ENCODE measurements at regions not wholly inside any gene's neighbourhood (a gene's known extent, or its start where the extent isn't known, plus 50 kb on each side); places are given as distances from the start of the nearest gene placed in this dataset.
"Not testable (repeated sequence)": the region's sequence is repeated elsewhere in the genome, so short reads cannot be mapped to it uniquely, and the experiment has no call there.

DNA sequence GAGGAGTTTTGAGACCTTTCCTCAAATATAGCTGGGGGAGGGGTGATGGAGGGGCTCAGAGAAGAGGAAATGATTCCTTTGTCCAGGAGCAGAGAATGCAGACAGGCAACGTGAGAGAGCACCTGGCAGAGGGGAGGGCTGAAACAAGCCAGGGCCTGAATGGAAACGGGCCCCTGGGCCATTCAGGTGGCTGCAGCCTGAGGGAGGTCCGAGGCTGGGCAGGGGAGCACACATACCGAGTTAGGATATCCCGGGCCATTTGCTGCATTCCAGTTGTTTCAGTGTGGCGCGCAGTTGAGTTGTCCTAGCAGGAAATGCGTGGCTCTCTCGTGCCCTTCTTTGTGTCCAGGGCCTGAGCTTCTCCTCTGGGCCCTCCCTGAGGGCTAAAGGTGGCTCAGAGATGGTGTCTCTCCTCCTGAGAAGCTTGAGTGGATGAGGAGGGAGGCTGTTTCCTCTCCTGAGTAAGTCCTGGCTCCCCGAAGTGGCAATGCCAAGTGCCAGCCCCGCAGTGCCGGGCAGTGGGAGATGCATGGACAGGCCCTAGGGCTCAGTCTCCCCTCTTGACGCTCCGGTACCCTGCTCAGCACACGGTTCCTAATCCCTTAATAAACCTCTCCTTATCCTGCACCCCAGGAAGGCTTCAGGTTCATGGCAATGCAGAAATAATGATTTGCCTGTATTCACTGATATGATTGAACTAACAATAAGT, 85.5 kb upstream of the VRK1 start:
- Histone ChIP-seq H3K36me3 (no peaks in the 10 kb centered on the region), H3K27ac (no peak overlapping the region), H3K9me3 (replicated peaks) (no peaks in the 10 kb centered on the region), H3K27me3 (replicated peaks) (peaks cover 15% of the 10 kb centered on the region; the same call in 1 of the 2 replicates), H3K4me3 (no peak overlapping the region), H3K4me1 (replicated peaks) (no peaks in the 10 kb centered on the region)
- no peak for DNase-seq (ENCODE audit: low read depth in 1 of 2, low spot score in 2 of 2)

DNA sequence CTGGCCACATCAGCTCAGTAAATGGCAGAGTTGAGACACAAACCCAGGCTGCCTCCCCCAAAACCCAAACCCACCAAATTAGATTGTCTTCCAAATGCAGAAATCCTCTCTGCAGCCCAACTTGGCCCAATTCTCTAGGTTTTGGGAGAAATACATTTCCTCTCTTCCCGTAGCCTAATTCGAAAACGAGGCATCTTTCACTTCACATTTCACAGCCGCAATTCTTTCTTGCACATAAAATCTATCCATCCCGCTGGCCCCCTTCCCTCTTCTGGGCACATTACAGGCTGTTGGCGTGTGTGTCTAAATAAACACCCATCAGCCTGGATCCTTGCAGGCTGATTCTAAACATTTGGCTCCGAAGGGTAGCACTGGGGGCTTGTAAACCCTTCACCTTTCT, 83.8 kb upstream of the VRK1 start:
- no peak overlapping the region for H3K27ac ChIP-seq
- H3K9me3 ChIP-seq (replicated peaks), result no peaks in the 10 kb centered on the region
- H3K4me1 ChIP-seq (replicated peaks), result no peaks in the 10 kb centered on the region
- H3K4me3 ChIP-seq, result no peak overlapping the region
- H3K27me3 ChIP-seq (replicated peaks), result peaks cover 15% of the 10 kb centered on the region; the same call in 1 of the 2 replicates
- DNase-seq (ENCODE audit: low read depth in 1 of 2, low spot score in 2 of 2), result no peak
- no peaks in the 10 kb centered on the region for H3K36me3 ChIP-seq

GRCh38 chr14:96714537-96714936, 82.6 kb upstream of the VRK1 start:
- peaks cover 15% of the 10 kb centered on the region; the same call in 1 of the 2 replicates for H3K27me3 ChIP-seq (replicated peaks)
- not testable (repeated sequence) for H3K4me1 ChIP-seq (replicated peaks); DNase-seq (ENCODE audit: low read depth in 1 of 2, low spot score in 2 of 2); H3K36me3 ChIP-seq; H3K27ac ChIP-seq; H3K4me3 ChIP-seq; H3K9me3 ChIP-seq (replicated peaks)

- DNase-seq (ENCODE audit: low read depth in 1 of 2, low spot score in 2 of 2), result no peak
- Histone ChIP-seq H3K27me3 (replicated peaks) (peaks cover 15% of the 10 kb centered on the region; the same call in 1 of the 2 replicates), H3K27ac (no peak overlapping the region), H3K4me3 (no peak overlapping the region), H3K4me1 (replicated peaks) (no peaks in the 10 kb centered on the region), H3K9me3 (replicated peaks) (no peaks in the 10 kb centered on the region), H3K36me3 (no peaks in the 10 kb centered on the region)
These were observed 80.1 kb upstream of the VRK1 start for GRCh38 chr14:96717116-96717515.

DNA sequence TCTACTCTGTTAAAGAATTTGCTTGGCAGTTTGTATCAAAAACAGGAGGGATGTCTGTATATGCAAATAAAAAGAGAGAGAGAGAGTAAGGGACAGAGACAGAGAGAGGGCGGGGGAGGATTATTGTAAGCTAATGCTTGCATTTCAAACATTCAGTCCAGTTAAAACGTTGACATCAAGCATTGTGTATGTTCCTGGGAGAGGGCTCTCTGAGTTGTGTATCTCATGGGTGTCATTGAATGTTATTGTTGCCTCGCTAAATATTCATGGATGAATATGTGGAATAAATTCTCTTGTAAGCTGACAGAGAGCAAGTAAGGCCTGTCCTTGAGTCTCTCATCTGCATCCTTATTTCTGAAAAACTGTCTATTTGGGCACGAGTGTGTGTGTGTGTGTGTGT, 78.8 kb upstream of the VRK1 start:
- Histone ChIP-seq H3K27ac (no peak overlapping the region), H3K4me3 (no peak overlapping the region), H3K36me3 (no peaks in the 10 kb centered on the region), H3K27me3 (replicated peaks) (peaks cover 15% of the 10 kb centered on the region; the same call in 1 of the 2 replicates), H3K4me1 (replicated peaks) (no peaks in the 10 kb centered on the region), H3K9me3 (replicated peaks) (no peaks in the 10 kb centered on the region)
- no peak for DNase-seq (ENCODE audit: low read depth in 1 of 2, low spot score in 2 of 2)

GRCh38 chr14:96720702-96721101, 76.5 kb upstream of the VRK1 start:
- not testable (repeated sequence) for H3K36me3 ChIP-seq; H3K27ac ChIP-seq; H3K9me3 ChIP-seq (replicated peaks); DNase-seq (ENCODE audit: low read depth in 1 of 2, low spot score in 2 of 2); H3K27me3 ChIP-seq (replicated peaks); H3K4me3 ChIP-seq; H3K4me1 ChIP-seq (replicated peaks)

GRCh38 chr14:96722736-96723135, 74.4 kb upstream of the VRK1 start:
- Histone ChIP-seq H3K27ac (no peak overlapping the region), H3K27me3 (replicated peaks) (no peaks in the 10 kb centered on the region), H3K4me1 (replicated peaks) (no peaks in the 10 kb centered on the region), H3K4me3 (no peak overlapping the region), H3K9me3 (replicated peaks) (no peaks in the 10 kb centered on the region), H3K36me3 (no peaks in the 10 kb centered on the region)
- no peak for DNase-seq (ENCODE audit: low read depth in 1 of 2, low spot score in 2 of 2)

DNA sequence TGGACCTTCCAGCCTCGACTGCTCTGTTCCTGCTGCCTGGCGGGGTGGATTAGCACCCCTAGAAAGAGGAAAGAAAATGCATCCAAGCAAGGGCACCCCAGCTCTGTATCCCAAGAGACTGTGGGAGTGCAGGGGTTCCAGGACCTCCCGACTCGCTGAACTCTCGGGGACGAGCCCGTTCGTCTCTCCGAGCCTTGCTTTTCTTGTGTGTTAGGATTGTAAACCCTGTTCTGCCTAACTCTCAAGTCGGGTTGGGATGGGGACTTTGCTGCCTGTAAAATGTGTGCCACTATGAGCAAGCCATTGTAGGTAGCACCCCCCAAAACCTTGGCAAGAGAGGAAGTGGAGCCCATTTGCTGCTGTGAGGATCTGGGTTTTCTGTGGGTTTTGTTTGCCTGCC, 73.2 kb upstream of the VRK1 start:
- DNase-seq (ENCODE audit: low read depth in 1 of 2, low spot score in 2 of 2), result no peak
- no peak overlapping the region for H3K4me3 ChIP-seq
- no peaks in the 10 kb centered on the region for H3K4me1 ChIP-seq (replicated peaks)
- H3K27me3 ChIP-seq (replicated peaks), result no peaks in the 10 kb centered on the region
- no peaks in the 10 kb centered on the region for H3K9me3 ChIP-seq (replicated peaks)
- no peak overlapping the region for H3K27ac ChIP-seq
- H3K36me3 ChIP-seq, result no peaks in the 10 kb centered on the region

DNA sequence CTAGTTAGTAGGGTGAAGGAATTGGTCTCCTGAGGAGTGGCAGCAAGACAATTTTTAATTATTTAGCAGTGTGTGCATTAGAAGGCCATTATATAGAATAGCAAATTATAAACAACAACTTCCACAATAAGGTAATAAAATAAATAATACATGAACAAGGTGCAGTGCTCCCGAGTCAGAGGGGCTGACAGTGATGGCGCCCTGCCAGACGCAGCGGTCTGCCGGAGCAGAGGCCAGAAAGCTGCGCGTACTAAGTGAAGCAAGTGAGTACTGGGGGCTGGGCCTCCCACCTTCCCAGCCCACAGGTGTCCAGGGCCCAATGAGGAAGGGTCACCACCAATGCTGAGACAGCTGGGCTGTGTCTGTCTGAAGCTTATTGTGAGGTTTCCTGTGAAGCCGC, 72.0 kb upstream of the VRK1 start:
- no peaks in the 10 kb centered on the region for H3K9me3 ChIP-seq (replicated peaks)
- no peak overlapping the region for H3K27ac ChIP-seq
- H3K4me3 ChIP-seq, result no peak overlapping the region
- no peaks in the 10 kb centered on the region for H3K4me1 ChIP-seq (replicated peaks)
- no peaks in the 10 kb centered on the region for H3K36me3 ChIP-seq
- peaks cover 8% of the 10 kb centered on the region; the same call in 1 of the 2 replicates for H3K27me3 ChIP-seq (replicated peaks)
- DNase-seq (ENCODE audit: low read depth in 1 of 2, low spot score in 2 of 2), result no peak

DNA sequence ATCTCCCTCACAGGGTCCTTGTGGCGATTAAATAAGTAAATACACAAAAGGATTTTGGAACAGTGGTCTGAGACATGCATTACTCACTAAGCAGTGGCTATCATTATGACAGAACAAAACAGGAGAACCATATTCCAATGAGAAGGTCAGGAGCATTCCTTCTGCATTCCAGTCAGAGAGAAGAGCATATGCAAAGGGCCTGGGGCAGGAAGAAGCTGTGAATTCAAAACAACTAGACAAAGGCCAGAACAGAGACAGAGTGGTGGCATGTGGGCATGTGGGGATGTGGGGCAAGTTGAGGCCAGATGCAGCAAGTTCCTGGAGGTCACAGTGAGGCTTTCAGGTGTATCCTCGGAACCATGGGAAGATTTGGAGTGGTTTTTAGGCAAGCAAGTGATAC, 70.1 kb upstream of the VRK1 start:
- DNase-seq (ENCODE audit: low read depth in 1 of 2, low spot score in 2 of 2), result no peak
- H3K9me3 ChIP-seq (replicated peaks), result no peaks in the 10 kb centered on the region
- no peaks in the 10 kb centered on the region for H3K36me3 ChIP-seq
- H3K27me3 ChIP-seq (replicated peaks), result peaks cover 12% of the 10 kb centered on the region
- no peak overlapping the region for H3K27ac ChIP-seq
- H3K4me3 ChIP-seq, result no peak overlapping the region
- no peaks in the 10 kb centered on the region for H3K4me1 ChIP-seq (replicated peaks)

DNA sequence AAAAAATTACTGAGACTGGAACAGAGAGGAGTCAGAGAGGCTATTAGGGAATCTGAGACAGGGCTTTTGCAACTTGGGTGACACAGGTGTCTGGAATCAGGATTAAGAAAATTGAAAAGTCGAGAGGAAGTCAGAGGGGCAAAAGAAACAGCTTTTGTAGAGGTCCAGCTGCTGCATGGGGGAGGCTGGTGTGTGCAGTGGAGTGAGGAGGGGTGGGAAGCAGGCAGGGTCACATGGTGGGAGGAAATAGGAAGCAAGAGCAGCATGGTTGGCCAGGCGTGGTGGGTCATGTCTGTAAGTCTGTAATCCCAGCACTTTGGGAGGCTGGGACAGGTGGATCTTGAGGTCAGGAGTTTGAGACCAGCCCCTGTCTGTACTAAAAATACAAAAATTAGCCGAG, 69.7 kb upstream of the VRK1 start:
- Histone ChIP-seq H3K4me1 (replicated peaks) (no peaks in the 10 kb centered on the region), H3K27me3 (replicated peaks) (peaks cover 12% of the 10 kb centered on the region), H3K9me3 (replicated peaks) (no peaks in the 10 kb centered on the region), H3K36me3 (no peaks in the 10 kb centered on the region), H3K4me3 (no peak overlapping the region), H3K27ac (no peak overlapping the region)
- DNase-seq (ENCODE audit: low read depth in 1 of 2, low spot score in 2 of 2), result no peak

- DNase-seq (ENCODE audit: low read depth in 1 of 2, low spot score in 2 of 2), result no peak
- no peak overlapping the region for H3K4me3 ChIP-seq
- no peak overlapping the region for H3K27ac ChIP-seq
- H3K9me3 ChIP-seq (replicated peaks), result no peaks in the 10 kb centered on the region
- H3K4me1 ChIP-seq (replicated peaks), result no peaks in the 10 kb centered on the region
- H3K36me3 ChIP-seq, result no peaks in the 10 kb centered on the region
- peaks cover 12% of the 10 kb centered on the region for H3K27me3 ChIP-seq (replicated peaks)
These were observed 69.0 kb upstream of the VRK1 start for GRCh38 chr14:96727980-96728717.

- Histone ChIP-seq H3K27me3 (replicated peaks) (peaks cover 17% of the 10 kb centered on the region), H3K4me1 (replicated peaks) (no peaks in the 10 kb centered on the region), H3K36me3 (no peaks in the 10 kb centered on the region), H3K27ac (no peak overlapping the region), H3K9me3 (replicated peaks) (no peaks in the 10 kb centered on the region), H3K4me3 (no peak overlapping the region)
- DNase-seq (ENCODE audit: low read depth in 1 of 2, low spot score in 2 of 2), result no peak
These were observed 67.3 kb upstream of the VRK1 start for GRCh38 chr14:96729889-96730288.

- Histone ChIP-seq H3K4me3 (no peak overlapping the region), H3K9me3 (replicated peaks) (no peaks in the 10 kb centered on the region), H3K4me1 (replicated peaks) (no peaks in the 10 kb centered on the region)
These were observed 66.8 kb upstream of the VRK1 start for GRCh38 chr14:96730386-96730785.

More at GRCh38 chr14:96730386-96730785, 66.8 kb upstream of the VRK1 start:
- no peak for DNase-seq (ENCODE audit: low read depth in 1 of 2, low spot score in 2 of 2)
- Histone ChIP-seq H3K27ac (no peak overlapping the region), H3K27me3 (replicated peaks) (peaks cover 18% of the 10 kb centered on the region), H3K36me3 (no peaks in the 10 kb centered on the region)

Measured in SJSA1 (cell line).